ENCODE measurements at regions not wholly inside any gene's neighbourhood (a gene's known extent, or its start where the extent isn't known, plus 50 kb on each side); places are given as distances from the start of the nearest gene placed in this dataset.

GRCh38 chr4:116064331-116064730 lies 950.9 kb upstream of the NDST4 start:
- no peak overlapping the region for H3K4me2 ChIP-seq
- 51% methylated on average over 2 of the region's 2 CpGs for WGBS (ENCODE audit: low lambda C conversion rate)
- DNase-seq: no peak
- no peaks in the 10 kb centered on the region for H4K20me1 ChIP-seq (ENCODE audit: insufficient read depth)
- H3K9me2 ChIP-seq: no peaks in the 10 kb centered on the region
- no peak overlapping the region for H3K9ac ChIP-seq
- no peaks in the 10 kb centered on the region for H3K4me1 ChIP-seq (ENCODE audit: control insufficient read depth in 1 of 2, insufficient read depth in 2 of 2, low read depth in 1 of 2, low read length in 1 of 2)
- ChIA-PET POLR2A (no interaction called here), CTCF (interaction anchor here (0.8 kb wide), 1 partner anchor 1969 kb away, joined by 3 read pairs; the partner anchor contains the start of gene NDST3)
- no peaks in the 10 kb centered on the region for H3K27me3 ChIP-seq (ENCODE audit: insufficient read depth)
- no peaks in the 10 kb centered on the region; the same call in 1 of the 2 replicates for H3K9me3 ChIP-seq
- no peak for TF ChIP-seq RAD21 (IDR thresholded peaks at IDR 0.05; ENCODE audit: low read length)
- TF ChIP-seq POLR2AphosphoS5 (IDR thresholded peaks at IDR 0.05; ENCODE audit: low read depth, low read length): no peak
- H3F3A ChIP-seq (replicated peaks; ENCODE audit: insufficient read depth): no peaks in the 10 kb centered on the region
- no peak overlapping the region for H2AFZ ChIP-seq (ENCODE audit: low read depth)
- no peak overlapping the region for H3K4me3 ChIP-seq (ENCODE audit: low read depth in 2 of 2, low read length in 1 of 2)
- no peaks in the 10 kb centered on the region; the same call in 1 of the 2 replicates for H3K79me2 ChIP-seq (ENCODE audit: insufficient read depth)
- no peaks in the 10 kb centered on the region for H3K36me3 ChIP-seq (replicated peaks in 1 of 2; ENCODE audit: control insufficient read depth in 1 of 2, insufficient read depth in 2 of 2, low read length in 1 of 2)
- H3K27ac ChIP-seq (ENCODE audit: low read depth in 2 of 2, low read length in 1 of 2): no peak overlapping the region

- no peaks in the 10 kb centered on the region for H3K4me1 ChIP-seq (ENCODE audit: control insufficient read depth in 1 of 2, insufficient read depth in 2 of 2, low read depth in 1 of 2, low read length in 1 of 2)
- no peaks in the 10 kb centered on the region for H4K20me1 ChIP-seq (ENCODE audit: insufficient read depth)
- no peak overlapping the region for H3K4me3 ChIP-seq (ENCODE audit: low read depth in 2 of 2, low read length in 1 of 2)
- H2AFZ ChIP-seq (ENCODE audit: low read depth): no peak overlapping the region
- no peak overlapping the region for H3K9ac ChIP-seq
- H3K9me2 ChIP-seq: no peaks in the 10 kb centered on the region
- no peaks in the 10 kb centered on the region for H3K27me3 ChIP-seq (ENCODE audit: insufficient read depth)
- ChIA-PET CTCF (no interaction called here), POLR2A (no interaction called here)
- no peak for TF ChIP-seq GABPA (IDR thresholded peaks at IDR 0.05; ENCODE audit: low read depth)
- TF ChIP-seq POLR2AphosphoS5 (IDR thresholded peaks at IDR 0.05; ENCODE audit: low read depth, low read length): no peak
- TF ChIP-seq CTCF (IDR thresholded peaks at IDR 0.05): no peak
- no peak for TF ChIP-seq GATA2 (CRISPR knock-in tag; IDR thresholded peaks at IDR 0.05)
- TF ChIP-seq FOXM1 (IDR thresholded peaks at IDR 0.05; ENCODE audit: low read depth): no peak
- no peak overlapping the region for H3K27ac ChIP-seq (ENCODE audit: low read depth in 2 of 2, low read length in 1 of 2)
- no peaks in the 10 kb centered on the region; the same call in 1 of the 2 replicates for H3K9me3 ChIP-seq
- no peak overlapping the region for H3K4me2 ChIP-seq
- no peaks in the 10 kb centered on the region for H3K79me2 ChIP-seq (ENCODE audit: insufficient read depth)
- no peaks in the 10 kb centered on the region for H3K36me3 ChIP-seq (replicated peaks in 1 of 2; ENCODE audit: control insufficient read depth in 1 of 2, insufficient read depth in 2 of 2, low read length in 1 of 2)
- H3F3A ChIP-seq (replicated peaks; ENCODE audit: insufficient read depth): no peaks in the 10 kb centered on the region
- WGBS (ENCODE audit: low lambda C conversion rate): 40% methylated on average over 1 of the region's 1 CpG
- DNase-seq: no peak
These were observed 945.9 kb upstream of the NDST4 start for GRCh38 chr4:116059361-116059760.

- H2AFZ ChIP-seq (ENCODE audit: low read depth): no peak overlapping the region
- WGBS (ENCODE audit: low lambda C conversion rate): 50% methylated on average over 1 of the region's 1 CpG
- no peaks in the 10 kb centered on the region for H3F3A ChIP-seq (replicated peaks; ENCODE audit: insufficient read depth)
- DNase-seq: no peak
- CTCF ChIA-PET: no interaction called here
- H3K9me3 ChIP-seq: no peaks in the 10 kb centered on the region; the same call in 1 of the 2 replicates
- no peak overlapping the region for H3K9ac ChIP-seq
- H3K36me3 ChIP-seq (replicated peaks in 1 of 2; ENCODE audit: control insufficient read depth in 1 of 2, insufficient read depth in 2 of 2, low read length in 1 of 2): no peaks in the 10 kb centered on the region
- TF ChIP-seq TAF1 (IDR thresholded peaks at IDR 0.05; ENCODE audit: borderline replicate concordance, low read depth, low read length) (no peak), TEAD4 (IDR thresholded peaks at IDR 0.05; ENCODE audit: borderline replicate concordance, insufficient read depth) (no peak), FOXM1 (IDR thresholded peaks at IDR 0.05; ENCODE audit: low read depth) (no peak), MEF2A (IDR thresholded peaks at IDR 0.05; ENCODE audit: borderline replicate concordance, low read depth) (no peak), POLR2AphosphoS5 (IDR thresholded peaks at IDR 0.05; ENCODE audit: low read depth, low read length) (no peak), SIN3A (IDR thresholded peaks at IDR 0.05; ENCODE audit: borderline replicate concordance, low read depth, low read length) (no peak)
- no peaks in the 10 kb centered on the region for H3K27me3 ChIP-seq (ENCODE audit: insufficient read depth)
- H4K20me1 ChIP-seq (ENCODE audit: insufficient read depth): no peaks in the 10 kb centered on the region
- H3K4me3 ChIP-seq (ENCODE audit: low read depth in 2 of 2, low read length in 1 of 2): no peak overlapping the region
- H3K9me2 ChIP-seq: no peaks in the 10 kb centered on the region
- no peaks in the 10 kb centered on the region for H3K79me2 ChIP-seq (ENCODE audit: insufficient read depth)
- no peaks in the 10 kb centered on the region for H3K4me1 ChIP-seq (ENCODE audit: control insufficient read depth in 1 of 2, insufficient read depth in 2 of 2, low read depth in 1 of 2, low read length in 1 of 2)
- H3K4me2 ChIP-seq: no peak overlapping the region
- POLR2A ChIA-PET: no interaction called here
- H3K27ac ChIP-seq (ENCODE audit: low read depth in 2 of 2, low read length in 1 of 2): no peak overlapping the region
These were observed 944.7 kb upstream of the NDST4 start for GRCh38 chr4:116058129-116058528.
